PC-9 (cell line): ENCODE measurements at regions not wholly inside any gene's neighbourhood (a gene's known extent, or its start where the extent isn't known, plus 50 kb on each side); places are given as distances from the start of the nearest gene placed in this dataset.

Experiments
- BruUV-seq: library from RNA; stranded (reverse); fragments of 400-500 nt; replicated peaks from 2 replicates; lab custom pipeline; 2021; lab: Mats Ljungman, UMichigan
- CTCF ChIA-PET: fragments of 300-600 bp; sonication (Branson Sonifier 250); formaldehyde crosslinking; loops from one replicate; lab custom pipeline; 2022; ENCODE audit warnings: antibody characterized with exemption; lab: Charles Lee
- POLR2A ChIA-PET: fragments of 300-600 bp; sonication (Branson Sonifier 250); formaldehyde crosslinking; loops from one replicate; lab custom pipeline; 2022; ENCODE audit warnings: antibody characterized with exemption; ENCODE audit not compliant: unreplicated experiment; lab: Charles Lee
- DNase-seq, 2 experiments: peaks; one replicate each; pipeline versions ENCODE4 v3.0.0 to v3.0.0-alpha.2; 2015 to 2022; ENCODE audit warnings: mixed read lengths in 1 of 2
- H2AFZ ChIP-seq: fragments of 200-600 bp; sonication (generic); 2 replicates; pipeline ENCODE4 v1.8.1; 2017; ENCODE audit warnings: antibody characterized with exemption
- H3F3A ChIP-seq: fragments of 200-600 bp; sonication (generic); 2 replicates; pipeline ENCODE4 v1.8.1; 2017; ENCODE audit warnings: antibody characterized with exemption, mild to moderate bottlenecking, low read depth; ENCODE audit not compliant: insufficient read depth
- H3K27ac ChIP-seq: fragments of 200-600 bp; sonication (generic); 2 replicates; pipeline ENCODE4 v1.6.1; 2016; ENCODE audit warnings: mixed run types
- H3K27me3 ChIP-seq: fragments of 200-600 bp; sonication (generic); 2 replicates; pipeline ENCODE4 v1.6.1; 2016; ENCODE audit warnings: low read depth, mixed run types; ENCODE audit not compliant: insufficient read depth
- H3K36me3 ChIP-seq: fragments of 200-600 bp; sonication (generic); 2 replicates; pipeline ENCODE4 v1.6.1; 2016; ENCODE audit warnings: low read depth, mixed run types
- H3K4me1 ChIP-seq: fragments of 200-600 bp; sonication (generic); replicated peaks from 2 replicates; pipeline ENCODE4 v1.6.1; 2016; ENCODE audit warnings: mixed run types; ENCODE audit not compliant: insufficient read depth
- H3K4me2 ChIP-seq: fragments of 200-600 bp; sonication (generic); 2 replicates; pipeline ENCODE4 v1.6.1; 2017; ENCODE audit warnings: mixed run types
- H3K4me3 ChIP-seq: fragments of 200-600 bp; sonication (generic); 2 replicates; pipeline ENCODE4 v1.6.1; 2016; ENCODE audit warnings: mixed run types
- H3K79me2 ChIP-seq: fragments of 200-600 bp; sonication (generic); 2 replicates; pipeline ENCODE4 v1.6.1; 2017; ENCODE audit warnings: low read depth, mixed run types
- H3K9me2 ChIP-seq: fragments of 200-600 bp; sonication (generic); 2 replicates; pipeline ENCODE4 v1.8.1; 2017; ENCODE audit warnings: mild to moderate bottlenecking; ENCODE audit not compliant: insufficient read depth
- H3K9me3 ChIP-seq: fragments of 200-600 bp; sonication (generic); 2 replicates; pipeline ENCODE4 v1.8.1; 2016; ENCODE audit warnings: low read depth; ENCODE audit not compliant: insufficient read depth
- H4K20me1 ChIP-seq: fragments of 200-600 bp; sonication (generic); 2 replicates; pipeline ENCODE4 v1.8.1; 2017; ENCODE audit not compliant: insufficient read depth
- EZH2 ChIP-seq: fragments of 200-600 bp; sonication (generic); IDR thresholded peaks from 2 replicates; pipeline ENCODE4 v1.8.0; 2017; ENCODE audit warnings: antibody characterized with exemption, low read depth
- intact Hi-C: fragments of 100-400 bp; cut with micrococcal nuclease; formaldehyde crosslinking; loops from one replicate; pipeline ENCODE4 v1.10.0; 2022; ENCODE audit not compliant: unreplicated experiment
- TF ChIP-seq, protein P1 (sequence below): fragments of 200-600 bp; sonication (generic); conservative IDR thresholded peaks from 2 replicates; pipeline ENCODE4 v1.6.1; 2017; ENCODE audit warnings: mixed run types, antibody characterized with exemption, mild to moderate bottlenecking, moderate library complexity

DNA sequence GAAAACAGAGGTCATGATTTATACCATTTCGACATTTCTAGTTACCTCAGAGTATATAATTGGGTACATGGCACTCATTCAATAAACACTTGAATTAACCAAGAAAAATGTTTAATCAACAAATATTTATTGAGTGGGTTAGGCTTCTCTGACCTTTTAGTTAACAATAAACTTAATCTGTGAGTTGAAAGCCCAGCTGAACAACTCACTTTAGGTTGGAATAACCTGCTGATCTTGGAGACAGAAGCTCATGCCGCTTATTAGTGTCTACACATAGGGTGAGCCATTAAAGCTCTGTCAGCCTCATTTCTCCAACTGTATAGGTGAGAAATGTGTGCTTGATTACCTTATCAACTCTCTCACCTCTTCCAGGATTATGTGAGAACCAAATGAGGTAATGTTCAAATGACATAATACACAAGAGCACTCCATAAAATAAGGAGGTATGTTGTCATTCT is 98.2 kb upstream of the DTNBP1 start:
- no TSS peak for BruUV-seq

DNA sequence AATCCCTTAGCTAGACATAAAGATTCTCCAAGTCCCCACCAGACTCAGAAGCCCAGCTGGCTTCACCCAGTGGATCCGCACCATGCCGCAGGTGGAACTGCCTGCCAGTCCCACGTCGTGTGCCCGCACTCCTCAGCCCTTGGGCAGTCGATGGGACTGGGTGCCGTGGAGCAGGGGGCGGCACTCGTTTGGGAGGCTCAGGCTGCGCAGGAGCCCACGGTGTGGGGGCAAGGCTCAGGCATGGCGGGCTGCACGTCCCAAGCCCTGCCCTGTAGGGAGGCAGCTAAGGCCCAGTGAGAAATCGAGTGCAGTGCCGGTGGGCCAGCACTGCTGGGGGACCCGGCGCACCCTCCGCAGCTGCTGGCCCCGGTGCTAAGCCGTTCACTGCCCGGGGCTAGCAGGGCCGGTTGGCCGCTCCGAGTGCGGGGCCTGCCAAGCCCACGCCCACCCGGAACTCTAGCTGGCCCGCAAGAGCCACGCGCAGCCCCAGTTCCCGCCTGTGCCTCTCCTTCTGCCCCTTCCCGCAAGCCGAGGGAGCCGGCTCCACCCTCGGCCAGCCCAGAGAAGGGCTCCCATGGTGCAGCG is 95.9 kb upstream of the DTNBP1 start:
- no peaks in the 10 kb centered on the region for H3F3A ChIP-seq
- no peak for TF ChIP-seq EZH2
- TF ChIP-seq, protein P1, sequence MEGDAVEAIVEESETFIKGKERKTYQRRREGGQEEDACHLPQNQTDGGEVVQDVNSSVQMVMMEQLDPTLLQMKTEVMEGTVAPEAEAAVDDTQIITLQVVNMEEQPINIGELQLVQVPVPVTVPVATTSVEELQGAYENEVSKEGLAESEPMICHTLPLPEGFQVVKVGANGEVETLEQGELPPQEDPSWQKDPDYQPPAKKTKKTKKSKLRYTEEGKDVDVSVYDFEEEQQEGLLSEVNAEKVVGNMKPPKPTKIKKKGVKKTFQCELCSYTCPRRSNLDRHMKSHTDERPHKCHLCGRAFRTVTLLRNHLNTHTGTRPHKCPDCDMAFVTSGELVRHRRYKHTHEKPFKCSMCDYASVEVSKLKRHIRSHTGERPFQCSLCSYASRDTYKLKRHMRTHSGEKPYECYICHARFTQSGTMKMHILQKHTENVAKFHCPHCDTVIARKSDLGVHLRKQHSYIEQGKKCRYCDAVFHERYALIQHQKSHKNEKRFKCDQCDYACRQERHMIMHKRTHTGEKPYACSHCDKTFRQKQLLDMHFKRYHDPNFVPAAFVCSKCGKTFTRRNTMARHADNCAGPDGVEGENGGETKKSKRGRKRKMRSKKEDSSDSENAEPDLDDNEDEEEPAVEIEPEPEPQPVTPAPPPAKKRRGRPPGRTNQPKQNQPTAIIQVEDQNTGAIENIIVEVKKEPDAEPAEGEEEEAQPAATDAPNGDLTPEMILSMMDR = no peak
- H3K9me3 ChIP-seq = no peaks in the 10 kb centered on the region
- H3K27me3 ChIP-seq = peaks cover 71% of the 10 kb centered on the region
- BruUV-seq = no TSS peak
- H3K36me3 ChIP-seq = no peaks in the 10 kb centered on the region
- no peaks in the 10 kb centered on the region for H3K79me2 ChIP-seq
- ChIA-PET POLR2A (no interaction called here), CTCF (no interaction called here)
- no peak overlapping the region for H3K27ac ChIP-seq
- no peak overlapping the region for H3K4me2 ChIP-seq
- H3K4me1 ChIP-seq = no peaks in the 10 kb centered on the region
- no peak overlapping the region for H3K4me3 ChIP-seq
- no peak overlapping the region for H2AFZ ChIP-seq
- H3K9me2 ChIP-seq = no peaks in the 10 kb centered on the region
- no peaks in the 10 kb centered on the region for H4K20me1 ChIP-seq
- DNase-seq = no peak
- intact Hi-C loops = no loop called here

More for the DNA sequence above, 98.2 kb upstream of the DTNBP1 start:
- Histone ChIP-seq H3K27me3 (peaks cover 79% of the 10 kb centered on the region), H3K79me2 (no peaks in the 10 kb centered on the region), H3K4me2 (no peak overlapping the region), H2AFZ (no peak overlapping the region), H3F3A (no peaks in the 10 kb centered on the region), H3K9me2 (no peaks in the 10 kb centered on the region), H3K4me3 (no peak overlapping the region), H4K20me1 (no peaks in the 10 kb centered on the region), H3K27ac (no peak overlapping the region), H3K4me1 (no peaks in the 10 kb centered on the region), H3K36me3 (no peaks in the 10 kb centered on the region), H3K9me3 (no peaks in the 10 kb centered on the region)
- ChIA-PET CTCF (no interaction called here), POLR2A (no interaction called here)
- DNase-seq = no peak
- TF ChIP-seq, protein P1 = no peak
- no peak for TF ChIP-seq EZH2
- intact Hi-C loops = no loop called here

DNA sequence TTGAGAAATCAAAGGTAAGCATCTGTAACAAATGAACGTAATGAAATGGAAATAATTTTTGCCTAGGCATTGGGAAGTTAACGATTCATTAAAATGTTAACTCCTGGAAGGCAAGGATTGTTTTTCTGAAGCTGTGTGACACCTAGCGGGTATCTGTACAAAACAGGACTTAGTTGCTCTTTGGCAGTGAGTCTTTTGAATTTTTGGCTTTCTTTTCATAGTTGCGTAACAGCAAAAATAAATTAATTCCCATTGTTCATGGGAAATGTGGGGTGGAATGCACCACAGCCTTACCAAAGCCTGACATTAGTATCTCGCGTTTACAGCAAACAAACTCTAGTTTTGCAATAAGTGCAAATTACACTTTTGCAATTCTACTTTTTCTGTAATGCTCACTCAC is 92.7 kb upstream of the DTNBP1 start:
- ChIA-PET CTCF (no interaction called here), POLR2A (no interaction called here)
- Histone ChIP-seq H2AFZ (no peak overlapping the region), H3K79me2 (no peaks in the 10 kb centered on the region), H3K27me3 (peaks cover 50% of the 10 kb centered on the region), H3K36me3 (no peaks in the 10 kb centered on the region), H3F3A (no peaks in the 10 kb centered on the region), H3K9me3 (no peaks in the 10 kb centered on the region), H3K9me2 (no peaks in the 10 kb centered on the region), H3K4me2 (no peak overlapping the region), H4K20me1 (no peaks in the 10 kb centered on the region), H3K4me1 (no peaks in the 10 kb centered on the region), H3K4me3 (no peak overlapping the region), H3K27ac (no peak overlapping the region)
- intact Hi-C loops = no loop called here
- TF ChIP-seq, protein P1 = no peak
- TF ChIP-seq EZH2 = no peak
- BruUV-seq = no TSS peak
- peak in 1 of 2 experiments; percentile 27 for DNase-seq
